HepG2 (cell line): ENCODE measurements at regions not wholly inside any gene's neighbourhood (a gene's known extent, or its start where the extent isn't known, plus 50 kb on each side); places are given as distances from the start of the nearest gene placed in this dataset.

Experiments
- ATAC-seq: fragments of 200-7000 bp; cut with Tn5 transposase; 3 replicates; pipeline ENCODE4 v1.9.1; 2020; ENCODE audit warnings: mild to moderate bottlenecking, moderate library complexity
- BruUV-seq: library from RNA; stranded (reverse); fragments of 400-500 nt; replicated peaks from 2 replicates; lab custom pipeline; 2021; lab: Mats Ljungman, UMichigan
- CTCF ChIA-PET: fragments of 300-600 bp; formaldehyde crosslinking; extraction: SDS; loops from one replicate; lab custom pipeline; 2021; ENCODE audit warnings: low total read pairs, inconsistent platforms, low intra/inter-chr PET ratio; lab: Yijun Ruan, JAX
- POLR2A ChIA-PET: fragments of 350-600 bp; sonication (Branson Sonifier 250); formaldehyde crosslinking; loops from one replicate; lab custom pipeline; 2020; ENCODE audit warnings: antibody characterized with exemption, inconsistent platforms; lab: Yijun Ruan, JAX
- DNase-seq: peaks from one replicate; pipeline ENCODE4 v3.0.0-alpha.2; 2015; ENCODE audit warnings: low spot score
- FAIRE-seq: peaks from 3 replicates; lab custom pipeline; 2011; peaks lifted over from hg19 to GRCh38; lab: Jason Lieb, UNC
- H2AFZ ChIP-seq: one replicate; pipeline ENCODE4 v1.6.1; 2011; ENCODE audit warnings: low read length, inconsistent platforms
- H3K27ac ChIP-seq: fragments of 300-600 bp; 3 replicates; pipeline ENCODE4 v1.8.0; 2011; ENCODE audit warnings: mixed run types, mild to moderate bottlenecking, mixed read lengths, low read length, inconsistent platforms; ENCODE audit not compliant: insufficient read depth; ENCODE audit errors: extremely low read length
- H3K27me3 ChIP-seq, 2 experiments: fragments of 200-600 bp in 1 of 2; 2 replicates in 1 of 2; 3 replicates in 1 of 2; pipeline versions ENCODE4 v1.6.0 to v1.8.0; 2011; ENCODE audit warnings: low read length in 2 of 2, mild to moderate bottlenecking in 2 of 2, moderate library complexity in 2 of 2, inconsistent platforms in 1 of 2; ENCODE audit not compliant: insufficient read depth in 2 of 2, control insufficient read depth in 1 of 2
- H3K36me3 ChIP-seq, 2 experiments: fragments of 200-600 bp in 1 of 2; replicated peaks in 1 of 2; 2 replicates in 1 of 2; 3 replicates in 1 of 2; pipeline versions ENCODE4 v1.5.1 to v1.8.0; 2011; ENCODE audit warnings: low read length in 2 of 2, inconsistent platforms in 1 of 2; ENCODE audit not compliant: insufficient read depth in 2 of 2, control insufficient read depth in 1 of 2
- H3K4me1 ChIP-seq: 2 replicates; pipeline ENCODE4 v1.5.1; 2012; ENCODE audit warnings: low read length, inconsistent platforms; ENCODE audit not compliant: insufficient read depth
- H3K4me2 ChIP-seq: 2 replicates; pipeline ENCODE4 v1.6.0; 2011; ENCODE audit warnings: low read depth, low read length, inconsistent platforms
- H3K4me3 ChIP-seq, 3 experiments: fragments of 200-600 bp in 1 of 3; sonication (generic), shearing (Covaris generic) in 1 of 3; replicated peaks in 1 of 3; 2 replicates each; pipeline ENCODE4 v1.5.1; 2011 to 2016; ENCODE audit warnings: low read length in 3 of 3, inconsistent platforms in 2 of 3, low read depth in 2 of 3, mild to moderate bottlenecking in 2 of 3, control low read depth in 1 of 3, mixed read lengths in 1 of 3; ENCODE audit not compliant: insufficient read depth in 1 of 3
- H3K79me2 ChIP-seq: one replicate; pipeline ENCODE4 v1.6.1; 2011; ENCODE audit warnings: low read length, inconsistent platforms; ENCODE audit not compliant: insufficient read depth
- H3K9ac ChIP-seq: 2 replicates; pipeline ENCODE4 v1.6.0; 2011; ENCODE audit warnings: mild to moderate bottlenecking, low read depth, low read length, inconsistent platforms; ENCODE audit not compliant: insufficient read depth
- H3K9me3 ChIP-seq: 2 replicates; pipeline ENCODE4 v1.5.1; 2012; ENCODE audit warnings: mild to moderate bottlenecking, low read length
- H4K20me1 ChIP-seq: 2 replicates; pipeline ENCODE4 v1.6.0; 2011; ENCODE audit warnings: inconsistent platforms, mild to moderate bottlenecking, low read length, moderate library complexity; ENCODE audit not compliant: insufficient read depth
- REPIN1 ChIP-seq: sonication (generic); formaldehyde crosslinking; IDR thresholded peaks from 2 replicates; pipeline ENCODE4 v1.8.0; 2022; ENCODE audit warnings: missing genetic modification reagents, low read depth, mild to moderate bottlenecking, borderline replicate concordance
- ZFP90 ChIP-seq: sonication (generic); formaldehyde crosslinking; IDR thresholded peaks from 2 replicates; pipeline ENCODE4 v1.8.0; 2022; ENCODE audit warnings: missing genetic modification reagents, mild to moderate bottlenecking, inconsistent platforms, borderline replicate concordance
- ZNF33A ChIP-seq: sonication (generic); formaldehyde crosslinking; IDR thresholded peaks from 2 replicates; pipeline ENCODE4 v1.5.1; 2020; ENCODE audit warnings: missing genetic modification reagents, mild to moderate bottlenecking, moderate library complexity, borderline replicate concordance
- ZNF577 ChIP-seq: sonication (generic); formaldehyde crosslinking; IDR thresholded peaks from 2 replicates; pipeline ENCODE4 v1.4.0; 2020; ENCODE audit warnings: mild to moderate bottlenecking, low read depth, missing genetic modification reagents, borderline replicate concordance
- WGBS: methylation state at CpG from one replicate; pipeline ENCODE4 v1.1.6; 2017; ENCODE audit warnings: low lambda C conversion rate; 5-methylcytosine and 5-hydroxymethylcytosine counted together
- in situ Hi-C: cut with HindIII; loops from 2 replicates; pipeline ENCODE4 v1.10.0; 2017; ENCODE audit warnings: low pct_unique_long_range_greater_than_20kb; ENCODE audit not compliant: extremely low pct_ligation_motif_present
- intact Hi-C: fragments of 100-400 bp; cut with micrococcal nuclease; formaldehyde crosslinking; loops from one replicate; pipeline ENCODE4 v1.10.0; 2022; ENCODE audit not compliant: unreplicated experiment
- TF ChIP-seq, protein P1 (sequence below): sonication (generic); formaldehyde crosslinking; IDR thresholded peaks from 2 replicates; pipeline ENCODE4 v1.4.0; 2020; ENCODE audit warnings: missing genetic modification reagents, borderline replicate concordance
- TF ChIP-seq, protein P2 (sequence below): sonication (generic); formaldehyde crosslinking; IDR thresholded peaks from 2 replicates; pipeline ENCODE4 v1.5.1; 2020; ENCODE audit warnings: missing genetic modification reagents, mild to moderate bottlenecking, borderline replicate concordance
- TF ChIP-seq, protein P3 (sequence below), 2 experiments: sonication (generic) in 1 of 2; formaldehyde crosslinking in 1 of 2; IDR thresholded peaks; 2 replicates each; pipeline versions ENCODE4 v1.6.1 to v1.9.0; 2014 to 2022; ENCODE audit warnings: antibody characterized with exemption in 1 of 2, borderline replicate concordance in 1 of 2, inconsistent platforms in 1 of 2, low read depth in 1 of 2, missing genetic modification reagents in 1 of 2
- TF ChIP-seq, protein P4 (sequence below): sonication (generic); formaldehyde crosslinking; IDR thresholded peaks from 2 replicates; pipeline ENCODE4 v1.8.1; 2023; ENCODE audit warnings: missing genetic modification reagents, inconsistent platforms, borderline replicate concordance

DNA sequence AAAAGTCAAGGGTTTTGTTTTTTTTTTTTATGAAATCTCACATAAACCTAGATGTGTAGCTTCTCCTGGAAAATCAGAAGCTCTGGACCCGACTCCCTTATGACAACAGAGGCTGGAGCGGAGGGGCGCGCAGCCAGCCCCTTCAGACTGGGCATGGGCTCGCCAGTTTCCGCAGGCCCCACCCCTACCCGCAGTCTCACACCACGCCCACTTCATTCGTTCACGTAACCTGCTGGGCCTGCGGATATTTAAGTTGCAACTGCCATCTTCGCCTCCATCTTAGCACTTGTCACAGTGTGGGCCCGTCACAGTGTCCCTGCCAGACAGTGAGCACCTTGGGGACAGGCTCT lies 111.7 kb upstream of the PTPN1 start:
- BruUV-seq = TSS peak; percentile 92
- POLR2A ChIA-PET = interaction anchor here (0.6 to 9.9 kb wide), 30 partner anchors 8 to 209 kb away, joined by 3 to 299 read pairs (median 10); partner anchors contain the start of gene CEBPB
- intact Hi-C loops = loop anchor here (5.0 kb wide), 1 partner anchor 206 kb away; the partner anchor contains the start of gene CEBPB
- Histone ChIP-seq H3K36me3 (no peaks in the 10 kb centered on the region), H4K20me1 (no peaks in the 10 kb centered on the region), H3K27ac (peak overlapping the region; percentile 91), H2AFZ (no peak overlapping the region), H3K27me3 (no peaks in the 10 kb centered on the region), H3K9ac (peak overlapping the region; percentile 81), H3K4me2 (peak overlapping the region; percentile 95), H3K79me2 (no peaks in the 10 kb centered on the region), H3K4me1 (peaks cover 95% of the 10 kb centered on the region), H3K9me3 (no peaks in the 10 kb centered on the region), H3K4me3 (peak overlapping the region in 1 of 3 experiments; percentile 64; a peak in 2 of 6 replicates)
- CTCF ChIA-PET = no interaction called here
- no peak for DNase-seq
- in situ Hi-C loops = no loop called here
- WGBS = 84% methylated on average over 13 of the region's 13 CpGs
- ATAC-seq = no peak
- FAIRE-seq = no peak
- TF ChIP-seq, protein P1, sequence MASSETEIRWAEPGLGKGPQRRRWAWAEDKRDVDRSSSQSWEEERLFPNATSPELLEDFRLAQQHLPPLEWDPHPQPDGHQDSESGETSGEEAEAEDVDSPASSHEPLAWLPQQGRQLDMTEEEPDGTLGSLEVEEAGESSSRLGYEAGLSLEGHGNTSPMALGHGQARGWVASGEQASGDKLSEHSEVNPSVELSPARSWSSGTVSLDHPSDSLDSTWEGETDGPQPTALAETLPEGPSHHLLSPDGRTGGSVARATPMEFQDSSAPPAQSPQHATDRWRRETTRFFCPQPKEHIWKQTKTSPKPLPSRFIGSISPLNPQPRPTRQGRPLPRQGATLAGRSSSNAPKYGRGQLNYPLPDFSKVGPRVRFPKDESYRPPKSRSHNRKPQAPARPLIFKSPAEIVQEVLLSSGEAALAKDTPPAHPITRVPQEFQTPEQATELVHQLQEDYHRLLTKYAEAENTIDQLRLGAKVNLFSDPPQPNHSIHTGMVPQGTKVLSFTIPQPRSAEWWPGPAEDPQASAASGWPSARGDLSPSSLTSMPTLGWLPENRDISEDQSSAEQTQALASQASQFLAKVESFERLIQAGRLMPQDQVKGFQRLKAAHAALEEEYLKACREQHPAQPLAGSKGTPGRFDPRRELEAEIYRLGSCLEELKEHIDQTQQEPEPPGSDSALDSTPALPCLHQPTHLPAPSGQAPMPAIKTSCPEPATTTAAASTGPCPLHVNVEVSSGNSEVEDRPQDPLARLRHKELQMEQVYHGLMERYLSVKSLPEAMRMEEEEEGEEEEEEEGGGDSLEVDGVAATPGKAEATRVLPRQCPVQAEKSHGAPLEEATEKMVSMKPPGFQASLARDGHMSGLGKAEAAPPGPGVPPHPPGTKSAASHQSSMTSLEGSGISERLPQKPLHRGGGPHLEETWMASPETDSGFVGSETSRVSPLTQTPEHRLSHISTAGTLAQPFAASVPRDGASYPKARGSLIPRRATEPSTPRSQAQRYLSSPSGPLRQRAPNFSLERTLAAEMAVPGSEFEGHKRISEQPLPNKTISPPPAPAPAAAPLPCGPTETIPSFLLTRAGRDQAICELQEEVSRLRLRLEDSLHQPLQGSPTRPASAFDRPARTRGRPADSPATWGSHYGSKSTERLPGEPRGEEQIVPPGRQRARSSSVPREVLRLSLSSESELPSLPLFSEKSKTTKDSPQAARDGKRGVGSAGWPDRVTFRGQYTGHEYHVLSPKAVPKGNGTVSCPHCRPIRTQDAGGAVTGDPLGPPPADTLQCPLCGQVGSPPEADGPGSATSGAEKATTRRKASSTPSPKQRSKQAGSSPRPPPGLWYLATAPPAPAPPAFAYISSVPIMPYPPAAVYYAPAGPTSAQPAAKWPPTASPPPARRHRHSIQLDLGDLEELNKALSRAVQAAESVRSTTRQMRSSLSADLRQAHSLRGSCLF (CRISPR knock-in tag) = peak; percentile 79; the same call in 1 of the 2 replicates
- TF ChIP-seq REPIN1 (CRISPR knock-in tag) (no peak), ZFP90 (CRISPR knock-in tag) (no peak), ZNF33A (0 out of 2 replicates have a peak, but pooled peaks have one; percentile 43), ZNF577 (CRISPR knock-in tag) (no peak)
- TF ChIP-seq, protein P2, sequence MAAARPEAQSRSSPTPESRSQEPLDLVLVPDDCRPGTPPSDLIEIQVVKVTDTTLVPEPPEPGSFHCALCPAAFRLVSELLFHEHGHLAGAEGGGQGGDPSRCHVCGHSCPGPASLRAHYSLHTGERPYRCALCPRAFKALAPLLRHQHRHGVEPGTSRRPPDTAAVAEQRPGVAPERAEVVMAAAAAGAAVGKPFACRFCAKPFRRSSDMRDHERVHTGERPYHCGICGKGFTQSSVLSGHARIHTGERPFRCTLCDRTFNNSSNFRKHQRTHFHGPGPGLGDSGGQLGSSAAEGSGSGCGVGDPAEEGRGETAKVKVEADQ (CRISPR knock-in tag) = peak; percentile 3; the same call in 1 of the 2 replicates
- TF ChIP-seq, protein P3, sequence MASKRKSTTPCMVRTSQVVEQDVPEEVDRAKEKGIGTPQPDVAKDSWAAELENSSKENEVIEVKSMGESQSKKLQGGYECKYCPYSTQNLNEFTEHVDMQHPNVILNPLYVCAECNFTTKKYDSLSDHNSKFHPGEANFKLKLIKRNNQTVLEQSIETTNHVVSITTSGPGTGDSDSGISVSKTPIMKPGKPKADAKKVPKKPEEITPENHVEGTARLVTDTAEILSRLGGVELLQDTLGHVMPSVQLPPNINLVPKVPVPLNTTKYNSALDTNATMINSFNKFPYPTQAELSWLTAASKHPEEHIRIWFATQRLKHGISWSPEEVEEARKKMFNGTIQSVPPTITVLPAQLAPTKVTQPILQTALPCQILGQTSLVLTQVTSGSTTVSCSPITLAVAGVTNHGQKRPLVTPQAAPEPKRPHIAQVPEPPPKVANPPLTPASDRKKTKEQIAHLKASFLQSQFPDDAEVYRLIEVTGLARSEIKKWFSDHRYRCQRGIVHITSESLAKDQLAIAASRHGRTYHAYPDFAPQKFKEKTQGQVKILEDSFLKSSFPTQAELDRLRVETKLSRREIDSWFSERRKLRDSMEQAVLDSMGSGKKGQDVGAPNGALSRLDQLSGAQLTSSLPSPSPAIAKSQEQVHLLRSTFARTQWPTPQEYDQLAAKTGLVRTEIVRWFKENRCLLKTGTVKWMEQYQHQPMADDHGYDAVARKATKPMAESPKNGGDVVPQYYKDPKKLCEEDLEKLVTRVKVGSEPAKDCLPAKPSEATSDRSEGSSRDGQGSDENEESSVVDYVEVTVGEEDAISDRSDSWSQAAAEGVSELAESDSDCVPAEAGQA (IDR thresholded peaks at IDR 0.05; ENCODE audit: low read depth) = 0 out of 2 replicates have a peak, but pooled peaks have one; percentile 1
- TF ChIP-seq, protein P3 (CRISPR knock-in tag; IDR thresholded peaks at IDR 0.05; ENCODE audit: borderline replicate concordance) = no peak
- TF ChIP-seq, protein P4, sequence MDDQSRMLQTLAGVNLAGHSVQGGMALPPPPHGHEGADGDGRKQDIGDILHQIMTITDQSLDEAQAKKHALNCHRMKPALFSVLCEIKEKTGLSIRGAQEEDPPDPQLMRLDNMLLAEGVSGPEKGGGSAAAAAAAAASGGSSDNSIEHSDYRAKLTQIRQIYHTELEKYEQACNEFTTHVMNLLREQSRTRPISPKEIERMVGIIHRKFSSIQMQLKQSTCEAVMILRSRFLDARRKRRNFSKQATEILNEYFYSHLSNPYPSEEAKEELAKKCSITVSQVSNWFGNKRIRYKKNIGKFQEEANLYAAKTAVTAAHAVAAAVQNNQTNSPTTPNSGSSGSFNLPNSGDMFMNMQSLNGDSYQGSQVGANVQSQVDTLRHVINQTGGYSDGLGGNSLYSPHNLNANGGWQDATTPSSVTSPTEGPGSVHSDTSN = 0 out of 2 replicates have a peak, but pooled peaks have one; percentile 31
